Aorta (tissue), 5 donors: ENCODE measurements at regions not wholly inside any gene's neighbourhood (a gene's known extent, or its start where the extent isn't known, plus 50 kb on each side); places are given as distances from the start of the nearest gene placed in this dataset.
A peak's percentile ranks its signal among the peaks of the same experiment; 100 is the strongest.

ENCODE experiments used
- ATAC-seq: fragments of 200-7000 bp; cut with Tn5 transposase; one replicate; pipeline ENCODE4 v1.9.1; 2022; ENCODE audit warnings: moderate library complexity; ENCODE audit not compliant: low FRiP score
- DNase-seq, 2 donors: peaks; one replicate each; pipeline ENCODE4 v3.0.0-alpha.2; 2020
- H3K27ac ChIP-seq, 2 donors: one replicate each; pipeline ENCODE4 v1.5.1; 2013; ENCODE audit warnings: low read length in 2 of 2, mild to moderate bottlenecking in 2 of 2, moderate library complexity in 2 of 2, control low read depth in 1 of 2, inconsistent platforms in 1 of 2, low read depth in 1 of 2
- H3K27me3 ChIP-seq, 2 donors: one replicate each; pipeline ENCODE4 v1.6.1; 2013; ENCODE audit warnings: control low read depth in 1 of 2, low read length in 1 of 2, mild to moderate bottlenecking in 1 of 2, moderate library complexity in 1 of 2; ENCODE audit not compliant: insufficient read depth in 2 of 2, control insufficient read depth in 1 of 2
- H3K36me3 ChIP-seq, 2 donors: one replicate each; pipeline ENCODE4 v1.6.1; 2013; ENCODE audit warnings: control low read depth in 1 of 2, low read length in 1 of 2, mild to moderate bottlenecking in 1 of 2; ENCODE audit not compliant: insufficient read depth in 2 of 2, control insufficient read depth in 1 of 2
- H3K4me1 ChIP-seq, 2 donors: one replicate each; pipeline ENCODE4 v1.6.1; 2013; ENCODE audit warnings: low read length in 2 of 2, control low read depth in 1 of 2, mild to moderate bottlenecking in 1 of 2, moderate library complexity in 1 of 2; ENCODE audit not compliant: insufficient read depth in 2 of 2, control insufficient read depth in 1 of 2
- H3K4me3 ChIP-seq, 2 donors: one replicate each; pipeline ENCODE4 v1.5.1; 2013; ENCODE audit warnings: low read length in 2 of 2, control low read depth in 1 of 2, mild to moderate bottlenecking in 1 of 2
- H3K9me3 ChIP-seq: one replicate; pipeline ENCODE4 v1.6.1; 2013; ENCODE audit warnings: mild to moderate bottlenecking, low read length; ENCODE audit not compliant: control insufficient read depth
- WGBS, 2 donors: extraction: QIAGEN DNeasy Blood & Tissue Kit; methylation state at CpG; one replicate each; pipeline ENCODE4 v1.1.7; 2013; 5-methylcytosine and 5-hydroxymethylcytosine counted together
- intact Hi-C, 2 donors: fragments of 100-400 bp; cut with DNase I; formaldehyde crosslinking; loops; one replicate each; pipeline versions ENCODE4 v1.14.2 to v1.15.0; 2022
- donor health status: healthy with polysubstance abuse.
- donor health status: Bipolar disorder and iron deficiency.
- donor health status: DM: no; HTN: no; CAD: no.
- donor health status: DM: no; HTN: no; CAD: no.
- donor health status: DM: yes; HTN: yes; CAD: no.

- intact Hi-C loops: no loop called here
These were observed 1398.6 kb downstream of the MRPL39 start for GRCh38 chr21:24208562-24209260.

GRCh38 chr21:24205319-24205718 lies 1402.0 kb downstream of the MRPL39 start:
- DNase-seq: no peak
- H3K9me3 ChIP-seq: no peaks in the 10 kb centered on the region
- H3K27me3 ChIP-seq: no peaks in the 10 kb centered on the region
- WGBS, 2 donors: 29% methylated on average over 2 of the region's 2 CpGs
- no peaks in the 10 kb centered on the region for H3K36me3 ChIP-seq
- no peak overlapping the region for H3K4me3 ChIP-seq
- no peak overlapping the region for H3K27ac ChIP-seq
- no peaks in the 10 kb centered on the region for H3K4me1 ChIP-seq
- intact Hi-C loops: no loop called here
- no peak for ATAC-seq

More at GRCh38 chr21:24208562-24209260, 1398.6 kb downstream of the MRPL39 start:
- DNase-seq (peak in 1 of 2 donors; percentile 55), ATAC-seq (no peak)
- no peaks in the 10 kb centered on the region for H3K36me3 ChIP-seq
- H3K27me3 ChIP-seq: no peaks in the 10 kb centered on the region
- 95% methylated on average over 50 to 54 of the region's 54 CpGs for WGBS, 2 donors
- H3K4me3 ChIP-seq: no peak overlapping the region
- H3K4me1 ChIP-seq: no peaks in the 10 kb centered on the region
- no peak overlapping the region for H3K27ac ChIP-seq
- H3K9me3 ChIP-seq: no peaks in the 10 kb centered on the region

- H3K27me3 ChIP-seq: no peaks in the 10 kb centered on the region
- intact Hi-C loops: no loop called here
- H3K4me3 ChIP-seq: no peak overlapping the region
- ATAC-seq: no peak
- H3K9me3 ChIP-seq: no peaks in the 10 kb centered on the region
- no peaks in the 10 kb centered on the region for H3K4me1 ChIP-seq
- no peak overlapping the region for H3K27ac ChIP-seq
- H3K36me3 ChIP-seq: no peaks in the 10 kb centered on the region
- 83% methylated on average over 6 of the region's 6 CpGs for WGBS, 2 donors
- DNase-seq: no peak
These were observed 1402.6 kb downstream of the MRPL39 start for GRCh38 chr21:24204641-24205040.

- ATAC-seq (no peak), DNase-seq (no peak)
- Histone ChIP-seq H3K4me1 (no peaks in the 10 kb centered on the region), H3K36me3 (no peaks in the 10 kb centered on the region), H3K9me3 (no peaks in the 10 kb centered on the region), H3K27ac (no peak overlapping the region), H3K27me3 (no peaks in the 10 kb centered on the region), H3K4me3 (no peak overlapping the region)
- intact Hi-C loops: no loop called here
- 85 to 87% methylated on average over 2 of the region's 2 CpGs for WGBS, 2 donors
These were observed 1407.2 kb downstream of the MRPL39 start for GRCh38 chr21:24200052-24200451.

GRCh38 chr21:24197923-24198322 lies 1409.4 kb downstream of the MRPL39 start:
- DNase-seq (no peak), ATAC-seq (no peak)
- Histone ChIP-seq H3K4me1 (no peaks in the 10 kb centered on the region), H3K36me3 (no peaks in the 10 kb centered on the region), H3K27ac (no peak overlapping the region), H3K4me3 (no peak overlapping the region), H3K27me3 (no peaks in the 10 kb centered on the region), H3K9me3 (no peaks in the 10 kb centered on the region)
- intact Hi-C loops: no loop called here

- Histone ChIP-seq H3K36me3 (no peaks in the 10 kb centered on the region), H3K27ac (no peak overlapping the region), H3K4me1 (no peaks in the 10 kb centered on the region), H3K27me3 (no peaks in the 10 kb centered on the region), H3K4me3 (no peak overlapping the region), H3K9me3 (no peaks in the 10 kb centered on the region)
- intact Hi-C loops: no loop called here
- ATAC-seq (no peak), DNase-seq (no peak)
- WGBS, 2 donors: 80 to 83% methylated on average over 5 of the region's 5 CpGs
These were observed 1410.1 kb downstream of the MRPL39 start for GRCh38 chr21:24197132-24197643.

GRCh38 chr21:24188506-24188905 lies 1418.8 kb downstream of the MRPL39 start:
- H3K27ac ChIP-seq: no peak overlapping the region
- intact Hi-C loops: no loop called here
- H3K36me3 ChIP-seq: no peaks in the 10 kb centered on the region
- ATAC-seq: no peak
- H3K4me1 ChIP-seq: no peaks in the 10 kb centered on the region
- H3K9me3 ChIP-seq: peaks cover 2% of the 10 kb centered on the region
- H3K4me3 ChIP-seq: no peak overlapping the region
- 51 to 60% methylated on average over 4 of the region's 4 CpGs for WGBS, 2 donors
- no peak for DNase-seq
- H3K27me3 ChIP-seq: no peaks in the 10 kb centered on the region

- 17 to 26% methylated on average over 3 of the region's 3 CpGs for WGBS, 2 donors
- Histone ChIP-seq H3K4me3 (no peak overlapping the region), H3K9me3 (peaks cover 2% of the 10 kb centered on the region), H3K36me3 (no peaks in the 10 kb centered on the region), H3K4me1 (no peaks in the 10 kb centered on the region), H3K27me3 (no peaks in the 10 kb centered on the region), H3K27ac (no peak overlapping the region)
- intact Hi-C loops: no loop called here
- no peak for DNase-seq
- ATAC-seq: no peak
These were observed 1424.2 kb downstream of the MRPL39 start for GRCh38 chr21:24183077-24183476.

GRCh38 chr21:24179110-24179509 lies 1428.2 kb downstream of the MRPL39 start:
- H3K27ac ChIP-seq: no peak overlapping the region
- no peak for DNase-seq
- no peaks in the 10 kb centered on the region for H3K36me3 ChIP-seq
- H3K4me1 ChIP-seq: no peaks in the 10 kb centered on the region
- H3K4me3 ChIP-seq: no peak overlapping the region
- 86 to 87% methylated on average over 1 of the region's 1 CpG for WGBS, 2 donors
- intact Hi-C loops: no loop called here
- ATAC-seq: no peak
- H3K27me3 ChIP-seq: no peaks in the 10 kb centered on the region
- no peaks in the 10 kb centered on the region for H3K9me3 ChIP-seq
